ENCODE measurements at regions not wholly inside any gene's neighbourhood (a gene's known extent, or its start where the extent isn't known, plus 50 kb on each side); places are given as distances from the start of the nearest gene placed in this dataset.

DNA sequence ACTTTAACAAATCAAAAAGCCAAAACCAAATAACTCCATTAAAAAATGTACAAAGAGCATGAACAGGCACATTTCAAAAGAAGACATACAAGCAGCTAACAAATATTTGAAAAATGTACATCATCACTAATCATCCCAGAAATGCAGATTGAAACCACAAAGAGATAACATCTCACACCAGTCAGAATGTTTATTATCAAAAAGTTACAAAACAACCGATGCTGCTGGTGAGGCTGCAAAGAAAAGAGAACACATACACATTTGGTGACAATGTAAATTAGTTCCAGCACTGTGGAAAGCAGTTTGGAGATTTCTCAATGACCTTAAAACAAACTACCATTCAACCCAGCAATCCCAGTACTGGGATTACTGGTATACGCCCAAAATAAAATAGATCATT is 756.0 kb upstream of the PCDH20 start:
- H3K4me3 ChIP-seq (ENCODE audit: insufficient read depth, low read length, poor library complexity, severe bottlenecking) = no peak overlapping the region

DNA sequence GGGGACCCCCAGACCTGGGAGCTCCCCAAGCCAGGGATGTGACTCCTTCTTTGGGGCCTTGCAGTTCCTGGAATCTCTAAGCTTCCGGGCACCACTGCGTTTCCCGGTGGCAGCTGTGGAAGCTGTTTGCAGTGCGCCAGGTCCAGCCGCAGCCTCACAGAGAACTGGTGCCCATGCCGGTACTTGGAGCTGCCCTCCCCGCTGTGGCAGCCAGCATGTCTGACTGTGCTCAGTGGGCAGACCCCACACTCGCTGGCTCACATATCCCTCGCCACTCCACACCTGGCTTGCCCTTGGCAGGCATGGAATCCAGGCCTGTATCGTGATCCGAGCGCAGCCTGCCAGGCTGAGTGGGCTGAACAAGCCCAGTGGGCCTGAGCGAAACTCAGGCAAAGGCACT is 753.2 kb upstream of the PCDH20 start:
- Histone ChIP-seq H4K20me1 (ENCODE audit: low read depth, low read length) (no peaks in the 10 kb centered on the region), H3K4me3 (ENCODE audit: insufficient read depth, low read length, poor library complexity, severe bottlenecking) (no peak overlapping the region), H3K9me3 (ENCODE audit: insufficient read depth, low read length) (no peaks in the 10 kb centered on the region; the same call in 1 of the 2 replicates), H3K27ac (ENCODE audit: low read depth, low read length) (no peak overlapping the region), H3K9me2 (replicated peaks; ENCODE audit: insufficient read depth, low read length) (no peaks in the 10 kb centered on the region), H2AFZ (ENCODE audit: low read depth, low read length, severe bottlenecking) (no peak overlapping the region), H3K36me3 (ENCODE audit: low read length) (no peaks in the 10 kb centered on the region), H3K9ac (ENCODE audit: low read length) (no peak overlapping the region), H3F3A (ENCODE audit: insufficient read depth) (no peaks in the 10 kb centered on the region), H3K27me3 (ENCODE audit: low read length) (no peaks in the 10 kb centered on the region), H3K79me2 (ENCODE audit: insufficient read depth, low read length) (no peaks in the 10 kb centered on the region), H3K4me2 (ENCODE audit: low read depth, low read length, poor library complexity, severe bottlenecking) (no peak overlapping the region)
- no peak for TF ChIP-seq EZH2phosphoT487 (conservative IDR thresholded peaks at IDR 0.05; ENCODE audit: low read length)
- TF ChIP-seq, protein P1, sequence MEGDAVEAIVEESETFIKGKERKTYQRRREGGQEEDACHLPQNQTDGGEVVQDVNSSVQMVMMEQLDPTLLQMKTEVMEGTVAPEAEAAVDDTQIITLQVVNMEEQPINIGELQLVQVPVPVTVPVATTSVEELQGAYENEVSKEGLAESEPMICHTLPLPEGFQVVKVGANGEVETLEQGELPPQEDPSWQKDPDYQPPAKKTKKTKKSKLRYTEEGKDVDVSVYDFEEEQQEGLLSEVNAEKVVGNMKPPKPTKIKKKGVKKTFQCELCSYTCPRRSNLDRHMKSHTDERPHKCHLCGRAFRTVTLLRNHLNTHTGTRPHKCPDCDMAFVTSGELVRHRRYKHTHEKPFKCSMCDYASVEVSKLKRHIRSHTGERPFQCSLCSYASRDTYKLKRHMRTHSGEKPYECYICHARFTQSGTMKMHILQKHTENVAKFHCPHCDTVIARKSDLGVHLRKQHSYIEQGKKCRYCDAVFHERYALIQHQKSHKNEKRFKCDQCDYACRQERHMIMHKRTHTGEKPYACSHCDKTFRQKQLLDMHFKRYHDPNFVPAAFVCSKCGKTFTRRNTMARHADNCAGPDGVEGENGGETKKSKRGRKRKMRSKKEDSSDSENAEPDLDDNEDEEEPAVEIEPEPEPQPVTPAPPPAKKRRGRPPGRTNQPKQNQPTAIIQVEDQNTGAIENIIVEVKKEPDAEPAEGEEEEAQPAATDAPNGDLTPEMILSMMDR (IDR thresholded peaks at IDR 0.05; ENCODE audit: insufficient read depth, low read length, poor library complexity, severe bottlenecking) = no peak

More for the DNA sequence above, 756.0 kb upstream of the PCDH20 start:
- Histone ChIP-seq H3K36me3 (ENCODE audit: low read length) (no peaks in the 10 kb centered on the region), H3K9me3 (ENCODE audit: insufficient read depth, low read length) (peaks cover 6% of the 10 kb centered on the region; the same call in 1 of the 2 replicates), H3K27ac (ENCODE audit: low read depth, low read length) (no peak overlapping the region), H2AFZ (ENCODE audit: low read depth, low read length, severe bottlenecking) (no peak overlapping the region), H4K20me1 (ENCODE audit: low read depth, low read length) (no peaks in the 10 kb centered on the region), H3K9ac (ENCODE audit: low read length) (no peak overlapping the region), H3F3A (ENCODE audit: insufficient read depth) (no peaks in the 10 kb centered on the region), H3K27me3 (ENCODE audit: low read length) (no peaks in the 10 kb centered on the region), H3K79me2 (ENCODE audit: insufficient read depth, low read length) (no peaks in the 10 kb centered on the region), H3K9me2 (replicated peaks; ENCODE audit: insufficient read depth, low read length) (no peaks in the 10 kb centered on the region), H3K4me2 (ENCODE audit: low read depth, low read length, poor library complexity, severe bottlenecking) (no peak overlapping the region)
- TF ChIP-seq, protein P1 (IDR thresholded peaks at IDR 0.05; ENCODE audit: insufficient read depth, low read length, poor library complexity, severe bottlenecking) = no peak
- TF ChIP-seq EZH2phosphoT487 (conservative IDR thresholded peaks at IDR 0.05; ENCODE audit: low read length) = no peak

DNA sequence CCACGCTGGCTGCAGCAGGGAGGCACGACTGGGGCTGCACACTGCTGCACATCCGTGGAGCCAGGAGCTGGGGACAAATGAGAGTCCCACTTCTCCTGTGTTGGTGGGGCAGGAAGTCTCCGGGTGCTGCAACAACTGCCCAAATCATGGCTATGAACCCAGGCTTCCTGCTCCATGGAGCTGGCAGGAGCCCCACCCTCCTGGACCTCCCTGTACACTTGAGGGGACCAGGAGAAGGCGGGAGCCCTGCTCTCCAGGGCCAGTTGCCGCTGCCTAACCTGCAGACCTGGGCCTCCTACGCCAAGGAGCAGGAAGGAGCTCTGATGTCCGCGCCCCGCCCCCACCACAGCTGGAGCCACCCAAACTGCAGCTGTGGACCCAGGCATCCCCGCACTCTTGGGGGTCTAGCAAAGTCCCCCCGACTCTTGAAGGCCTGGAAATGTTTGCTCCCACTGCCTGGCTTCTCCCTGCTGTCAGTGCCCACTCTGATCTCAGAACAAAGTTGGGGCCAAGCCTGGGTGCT is 752.1 kb upstream of the PCDH20 start:
- Histone ChIP-seq H3K9me2 (replicated peaks; ENCODE audit: insufficient read depth, low read length) (no peaks in the 10 kb centered on the region), H3K27ac (ENCODE audit: low read depth, low read length) (no peak overlapping the region), H3K4me3 (ENCODE audit: insufficient read depth, low read length, poor library complexity, severe bottlenecking) (no peak overlapping the region), H3F3A (ENCODE audit: insufficient read depth) (no peaks in the 10 kb centered on the region), H4K20me1 (ENCODE audit: low read depth, low read length) (no peaks in the 10 kb centered on the region), H3K36me3 (ENCODE audit: low read length) (no peaks in the 10 kb centered on the region), H3K9ac (ENCODE audit: low read length) (no peak overlapping the region), H3K27me3 (ENCODE audit: low read length) (no peaks in the 10 kb centered on the region), H3K79me2 (ENCODE audit: insufficient read depth, low read length) (no peaks in the 10 kb centered on the region), H3K9me3 (ENCODE audit: insufficient read depth, low read length) (no peaks in the 10 kb centered on the region; the same call in 1 of the 2 replicates), H3K4me2 (ENCODE audit: low read depth, low read length, poor library complexity, severe bottlenecking) (no peak overlapping the region), H2AFZ (ENCODE audit: low read depth, low read length, severe bottlenecking) (no peak overlapping the region)
- TF ChIP-seq EZH2phosphoT487 (conservative IDR thresholded peaks at IDR 0.05; ENCODE audit: low read length) = no peak
- TF ChIP-seq, protein P1 (IDR thresholded peaks at IDR 0.05; ENCODE audit: insufficient read depth, low read length, poor library complexity, severe bottlenecking) = no peak

Measured in SU-DHL-6 (cell line).